Mesendoderm (in vitro differentiated cells): ENCODE measurements at regions not wholly inside any gene's neighbourhood (a gene's known extent, or its start where the extent isn't known, plus 50 kb on each side); places are given as distances from the start of the nearest gene placed in this dataset.

Experiments
- DNase-seq: peaks from one replicate; pipeline ENCODE4 v3.0.0; 2013
- H2AK5ac ChIP-seq: 2 replicates; pipeline ENCODE4 v1.6.1; 2013; ENCODE audit warnings: low read length, inconsistent platforms
- H2BK120ac ChIP-seq: 2 replicates; pipeline ENCODE4 v1.6.1; 2013; ENCODE audit warnings: low read depth, mild to moderate bottlenecking, low read length, moderate library complexity, mixed read lengths
- H2BK15ac ChIP-seq: replicated peaks from 2 replicates; pipeline ENCODE4 v1.6.1; 2013; ENCODE audit warnings: low read depth, mild to moderate bottlenecking, moderate library complexity
- H2BK5ac ChIP-seq: 2 replicates; pipeline ENCODE4 v1.6.1; 2013; ENCODE audit warnings: low read length, inconsistent platforms
- H3K18ac ChIP-seq: 2 replicates; pipeline ENCODE4 v1.6.1; 2013; ENCODE audit warnings: mild to moderate bottlenecking, low read length, mixed read lengths
- H3K23ac ChIP-seq: one replicate; pipeline ENCODE4 v1.6.1; 2013; ENCODE audit warnings: low read length
- H3K27ac ChIP-seq: 2 replicates; pipeline ENCODE4 v1.5.1; 2013; ENCODE audit warnings: low read depth, mild to moderate bottlenecking, inconsistent platforms, low read length, moderate library complexity
- H3K27me3 ChIP-seq: 2 replicates; pipeline ENCODE4 v1.6.1; 2013; ENCODE audit warnings: low read length, control low read depth, mild to moderate bottlenecking, inconsistent platforms; ENCODE audit not compliant: insufficient read depth, poor library complexity
- H3K36me3 ChIP-seq: 2 replicates; pipeline ENCODE4 v1.6.1; 2013; ENCODE audit warnings: low read length, inconsistent platforms; ENCODE audit not compliant: control insufficient read depth, insufficient read depth
- H3K4ac ChIP-seq: one replicate; pipeline ENCODE4 v1.6.1; 2013; ENCODE audit warnings: low read depth, mild to moderate bottlenecking, low read length, moderate library complexity
- H3K4me1 ChIP-seq: 2 replicates; pipeline ENCODE4 v1.6.1; 2013; ENCODE audit warnings: low read depth, low read length, inconsistent platforms; ENCODE audit not compliant: control insufficient read depth
- H3K4me2 ChIP-seq: 2 replicates; pipeline ENCODE4 v1.6.1; 2013; ENCODE audit warnings: low read length
- H3K4me3 ChIP-seq: 2 replicates; pipeline ENCODE4 v1.5.1; 2013; ENCODE audit warnings: mild to moderate bottlenecking, low read length
- H3K56ac ChIP-seq: one replicate; pipeline ENCODE4 v1.6.1; 2013; ENCODE audit warnings: low read length
- H3K79me1 ChIP-seq: 2 replicates; pipeline ENCODE4 v1.6.1; 2013; ENCODE audit warnings: low read length, inconsistent platforms
- H3K79me2 ChIP-seq: 2 replicates; pipeline ENCODE4 v1.6.1; 2013; ENCODE audit warnings: mild to moderate bottlenecking, low read length; ENCODE audit not compliant: control insufficient read depth, insufficient read depth
- H3K9ac ChIP-seq: 2 replicates; pipeline ENCODE4 v1.6.1; 2013; ENCODE audit warnings: low read length, inconsistent platforms
- H4K5ac ChIP-seq: one replicate; pipeline ENCODE4 v1.6.1; 2013; ENCODE audit warnings: low read length
- H4K8ac ChIP-seq: one replicate; pipeline ENCODE4 v1.6.1; 2013; ENCODE audit warnings: low read depth, mild to moderate bottlenecking, control low read depth, low read length, moderate library complexity
- WGBS: extraction: QIAGEN DNeasy Blood & Tissue Kit; methylation state at CpG from one replicate; pipeline ENCODE4 v1.1.7; 2013; ENCODE audit warnings: low lambda C conversion rate, missing lambda C conversion rate; ENCODE audit not compliant: insufficient coverage; ENCODE audit errors: extremely low coverage; 5-methylcytosine and 5-hydroxymethylcytosine counted together

- H2BK120ac ChIP-seq, result no peak overlapping the region
- H4K5ac ChIP-seq, result no peak overlapping the region
- H3K36me3 ChIP-seq, result no peaks in the 10 kb centered on the region
- no peak overlapping the region for H4K8ac ChIP-seq
- no peak overlapping the region for H3K9ac ChIP-seq
- H3K4me3 ChIP-seq, result no peak overlapping the region
- peak overlapping the region; percentile 38 for H2BK15ac ChIP-seq
- no peak overlapping the region for H3K56ac ChIP-seq
- no peaks in the 10 kb centered on the region for H3K79me1 ChIP-seq
- H2BK5ac ChIP-seq, result no peak overlapping the region
- WGBS, result no CpG with 5 or more reads among the region's 4 CpGs
- H2AK5ac ChIP-seq, result no peak overlapping the region
- H3K27ac ChIP-seq, result no peak overlapping the region
- H3K4ac ChIP-seq, result no peak overlapping the region
- peaks cover 7% of the 10 kb centered on the region for H3K4me1 ChIP-seq
- peak overlapping the region; percentile 61 for H3K18ac ChIP-seq
- DNase-seq, result peak; percentile 92
- no peaks in the 10 kb centered on the region for H3K27me3 ChIP-seq
- no peak overlapping the region for H3K4me2 ChIP-seq
- no peak overlapping the region for H3K23ac ChIP-seq
- no peaks in the 10 kb centered on the region for H3K79me2 ChIP-seq
Observed at GRCh38 chr2:204282525-204282924, 262.8 kb upstream of the PARD3B start.

- Histone ChIP-seq H3K18ac (peak overlapping the region; percentile 35), H3K4me2 (no peak overlapping the region), H2BK5ac (no peak overlapping the region), H3K4ac (no peak overlapping the region), H3K36me3 (no peaks in the 10 kb centered on the region), H3K79me1 (no peaks in the 10 kb centered on the region), H2BK120ac (no peak overlapping the region), H3K79me2 (no peaks in the 10 kb centered on the region), H3K4me1 (no peaks in the 10 kb centered on the region), H3K4me3 (no peak overlapping the region), H4K8ac (no peak overlapping the region), H2AK5ac (no peak overlapping the region), H3K27ac (no peak overlapping the region), H3K56ac (no peak overlapping the region), H3K9ac (no peak overlapping the region), H3K23ac (no peak overlapping the region), H4K5ac (no peak overlapping the region), H3K27me3 (no peaks in the 10 kb centered on the region), H2BK15ac (no peak overlapping the region)
- no CpG with 5 or more reads among the region's 1 CpG for WGBS
- DNase-seq, result no peak
Observed at GRCh38 chr2:204289066-204289465, 256.2 kb upstream of the PARD3B start.

DNA sequence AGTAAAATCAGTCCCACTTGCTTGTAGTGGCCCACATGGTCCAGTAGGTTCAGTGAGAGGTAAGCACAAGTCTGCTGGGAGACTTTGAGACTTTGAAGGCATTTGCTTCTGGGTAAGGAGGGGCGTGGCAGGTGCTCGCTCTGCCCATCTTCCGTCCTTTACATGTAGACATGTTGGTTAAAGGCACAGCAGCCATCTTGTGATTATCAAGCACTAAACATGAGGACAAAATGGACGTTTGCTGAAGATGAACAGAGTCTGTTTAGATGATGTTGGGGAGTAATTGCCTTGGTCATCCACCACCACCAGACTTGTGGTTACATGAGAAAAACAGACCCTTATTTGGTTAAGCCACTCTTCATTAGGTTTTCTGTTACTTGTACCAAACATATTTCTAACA is 252.8 kb upstream of the PARD3B start:
- Histone ChIP-seq H2BK15ac (no peak overlapping the region), H3K36me3 (no peaks in the 10 kb centered on the region), H2AK5ac (no peak overlapping the region), H4K8ac (no peak overlapping the region), H3K27ac (no peak overlapping the region), H3K4me2 (no peak overlapping the region), H2BK120ac (no peak overlapping the region), H3K18ac (no peak overlapping the region), H3K23ac (no peak overlapping the region), H3K27me3 (no peaks in the 10 kb centered on the region), H3K79me1 (no peaks in the 10 kb centered on the region), H3K79me2 (no peaks in the 10 kb centered on the region), H3K9ac (no peak overlapping the region), H3K4me3 (no peak overlapping the region), H2BK5ac (no peak overlapping the region), H3K56ac (no peak overlapping the region), H3K4ac (no peak overlapping the region), H3K4me1 (no peaks in the 10 kb centered on the region), H4K5ac (no peak overlapping the region)
- no CpG with 5 or more reads among the region's 4 CpGs for WGBS
- DNase-seq, result no peak

DNA sequence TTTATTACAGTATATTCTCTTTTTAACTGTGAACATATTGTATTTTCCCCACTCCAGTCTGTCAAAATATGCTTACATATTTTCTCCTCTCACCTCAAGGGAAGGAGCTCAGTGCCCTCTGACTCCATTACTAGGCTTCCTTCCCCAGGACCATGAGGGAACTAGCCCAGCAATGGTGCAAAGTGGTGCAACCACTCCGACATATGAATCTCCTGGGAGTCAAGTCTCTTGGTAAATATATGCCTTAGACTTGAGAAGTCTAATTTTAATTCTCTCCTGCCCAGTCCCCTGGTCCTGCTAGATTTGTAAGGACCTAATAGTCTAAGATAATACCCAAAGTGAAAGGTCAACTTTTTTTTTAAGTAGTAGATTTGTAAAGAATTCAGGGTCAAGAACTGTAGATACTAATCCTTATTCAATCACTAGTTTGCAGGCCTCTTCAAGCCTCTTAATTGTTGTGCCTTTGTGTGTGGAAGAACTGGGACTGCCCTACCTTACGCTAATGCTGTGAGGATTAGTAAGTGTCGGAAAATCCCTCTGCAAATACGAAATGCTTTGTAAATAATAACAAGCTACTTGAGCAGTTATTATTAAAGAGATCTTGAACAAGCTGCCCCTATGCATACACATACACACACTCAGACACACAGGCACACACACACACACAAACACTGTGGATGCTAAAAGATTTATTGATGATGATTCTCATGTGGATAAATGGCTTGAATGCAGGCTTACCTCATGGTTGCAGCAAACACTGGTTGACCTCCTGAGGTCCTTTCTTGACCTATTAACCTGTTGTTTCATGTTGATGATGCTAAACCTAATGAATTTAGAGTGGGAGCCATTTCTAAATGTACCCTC is 251.2 kb upstream of the PARD3B start:
- no peaks in the 10 kb centered on the region for H3K27me3 ChIP-seq

GRCh38 chr2:204298404-204298803 is 246.9 kb upstream of the PARD3B start:
- no peak overlapping the region for H3K9ac ChIP-seq
- no peaks in the 10 kb centered on the region for H3K4me1 ChIP-seq
- no peak overlapping the region for H2BK5ac ChIP-seq
- no CpG with 5 or more reads among the region's 1 CpG for WGBS
- no peak for DNase-seq
- no peak overlapping the region for H3K4me2 ChIP-seq
- no peaks in the 10 kb centered on the region for H3K79me1 ChIP-seq
- H3K18ac ChIP-seq, result no peak overlapping the region
- no peak overlapping the region for H3K27ac ChIP-seq
- H4K8ac ChIP-seq, result no peak overlapping the region
- H3K4me3 ChIP-seq, result no peak overlapping the region
- no peaks in the 10 kb centered on the region for H3K79me2 ChIP-seq
- H3K4ac ChIP-seq, result no peak overlapping the region
- H4K5ac ChIP-seq, result no peak overlapping the region
- H2AK5ac ChIP-seq, result no peak overlapping the region
- no peak overlapping the region for H2BK15ac ChIP-seq
- H3K23ac ChIP-seq, result no peak overlapping the region
- no peak overlapping the region for H2BK120ac ChIP-seq
- no peak overlapping the region for H3K56ac ChIP-seq
- H3K36me3 ChIP-seq, result no peaks in the 10 kb centered on the region
- H3K27me3 ChIP-seq, result no peaks in the 10 kb centered on the region

More for the DNA sequence above, 251.2 kb upstream of the PARD3B start:
- Histone ChIP-seq H4K5ac (no peak overlapping the region), H3K79me1 (no peaks in the 10 kb centered on the region), H3K18ac (no peak overlapping the region), H2BK15ac (no peak overlapping the region), H3K79me2 (no peaks in the 10 kb centered on the region), H3K9ac (no peak overlapping the region), H2BK120ac (no peak overlapping the region), H3K36me3 (no peaks in the 10 kb centered on the region), H3K56ac (no peak overlapping the region), H3K4me2 (no peak overlapping the region), H2AK5ac (no peak overlapping the region), H3K4ac (no peak overlapping the region), H3K4me1 (no peaks in the 10 kb centered on the region), H3K23ac (no peak overlapping the region), H2BK5ac (no peak overlapping the region), H4K8ac (no peak overlapping the region), H3K4me3 (no peak overlapping the region), H3K27ac (no peak overlapping the region)
- no peak for DNase-seq
- WGBS, result no CpG with 5 or more reads among the region's 4 CpGs

DNA sequence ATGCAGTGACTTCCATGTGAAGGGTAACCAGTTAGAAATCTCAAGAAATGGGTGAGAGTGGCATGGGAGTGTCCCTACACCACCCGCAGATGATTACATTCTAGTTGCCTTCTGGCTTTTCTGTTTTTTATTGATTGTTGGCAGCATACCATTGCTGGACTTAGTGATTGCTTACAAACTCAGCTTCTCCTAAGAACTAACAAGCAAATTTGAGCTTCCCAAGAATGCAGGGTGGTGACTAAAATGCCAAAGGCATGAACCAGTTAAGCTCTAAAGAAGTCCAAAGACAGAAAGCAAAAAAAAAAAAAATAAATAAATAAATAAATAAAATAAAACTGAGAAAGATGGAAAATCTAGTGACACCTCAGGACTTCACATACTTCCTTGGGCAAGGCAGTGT is 245.5 kb upstream of the PARD3B start:
- no peaks in the 10 kb centered on the region for H3K79me1 ChIP-seq
- no peak overlapping the region for H3K18ac ChIP-seq
- H4K5ac ChIP-seq, result no peak overlapping the region
- H3K4me2 ChIP-seq, result no peak overlapping the region
- WGBS, result no CpG with 5 or more reads among the region's 1 CpG
- no peaks in the 10 kb centered on the region for H3K79me2 ChIP-seq
- no peak overlapping the region for H4K8ac ChIP-seq
- H3K4ac ChIP-seq, result no peak overlapping the region
- no peak overlapping the region for H3K56ac ChIP-seq
- no peak overlapping the region for H3K4me3 ChIP-seq
- no peaks in the 10 kb centered on the region for H3K4me1 ChIP-seq
- no peak overlapping the region for H2BK15ac ChIP-seq
- H3K36me3 ChIP-seq, result no peaks in the 10 kb centered on the region
- no peak overlapping the region for H3K27ac ChIP-seq
- H2BK5ac ChIP-seq, result no peak overlapping the region
- H2AK5ac ChIP-seq, result no peak overlapping the region
- no peak overlapping the region for H3K23ac ChIP-seq
- no peak overlapping the region for H2BK120ac ChIP-seq
- no peak overlapping the region for H3K9ac ChIP-seq
- no peaks in the 10 kb centered on the region for H3K27me3 ChIP-seq
- DNase-seq, result no peak
